C1 segment of cervical spinal cord (tissue), 14 donors: ENCODE measurements at regions not wholly inside any gene's neighbourhood (a gene's known extent, or its start where the extent isn't known, plus 50 kb on each side); places are given as distances from the start of the nearest gene placed in this dataset.

Experiments used
- DNase-seq, 14 donors: peaks; one replicate each; lab custom pipeline; 2025; lab: John Stamatoyannopoulos, UW

DNA sequence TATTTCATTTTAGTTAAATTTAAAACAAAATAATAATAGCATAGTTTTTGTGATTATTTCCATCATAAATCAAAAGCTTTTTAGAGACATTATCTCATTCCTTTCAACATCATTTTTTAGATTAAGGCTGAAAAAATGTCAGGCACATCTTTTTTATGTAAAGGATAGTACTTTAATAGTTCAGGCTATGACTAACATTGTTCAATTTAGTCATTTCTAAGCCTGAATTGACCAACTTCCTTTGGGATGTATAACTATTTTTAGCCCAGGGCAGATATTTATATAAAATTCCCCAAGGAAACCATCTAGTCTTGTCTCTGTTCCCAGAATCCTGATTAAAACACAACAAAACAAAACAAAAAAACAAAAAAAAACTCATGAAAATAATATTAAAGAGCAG lies 145.6 kb upstream of the PCDH18 start:
- no peak for DNase-seq

DNA sequence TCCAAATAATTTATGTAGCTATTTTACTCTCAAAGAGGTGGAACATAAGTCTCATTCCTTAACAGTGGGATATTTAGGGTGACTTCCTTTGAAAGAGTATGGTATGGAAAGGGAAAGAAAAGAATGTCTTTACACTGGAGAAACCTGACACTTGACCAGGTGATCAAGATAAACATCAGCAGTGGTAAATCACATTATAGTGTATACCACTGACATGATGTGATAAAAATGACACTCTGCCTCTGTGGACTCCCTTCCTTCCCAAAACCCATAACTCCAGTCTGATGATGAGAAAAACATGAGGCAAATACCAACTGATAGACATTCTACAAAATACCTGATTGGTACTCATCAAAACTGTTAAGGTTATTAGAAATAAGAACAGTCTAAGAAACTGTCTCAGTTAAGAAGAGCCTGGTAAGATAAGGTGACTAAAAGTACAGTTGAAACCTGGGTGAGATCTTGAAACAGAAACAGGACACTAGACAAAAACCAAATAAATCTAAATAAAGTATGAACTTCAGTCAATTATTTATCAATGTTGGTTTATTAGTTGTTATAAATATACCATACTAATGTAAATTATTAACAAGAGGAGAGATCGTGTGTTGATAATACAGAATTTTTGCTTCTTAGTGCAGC lies 144.2 kb upstream of the PCDH18 start:
- DNase-seq: no peak

DNA sequence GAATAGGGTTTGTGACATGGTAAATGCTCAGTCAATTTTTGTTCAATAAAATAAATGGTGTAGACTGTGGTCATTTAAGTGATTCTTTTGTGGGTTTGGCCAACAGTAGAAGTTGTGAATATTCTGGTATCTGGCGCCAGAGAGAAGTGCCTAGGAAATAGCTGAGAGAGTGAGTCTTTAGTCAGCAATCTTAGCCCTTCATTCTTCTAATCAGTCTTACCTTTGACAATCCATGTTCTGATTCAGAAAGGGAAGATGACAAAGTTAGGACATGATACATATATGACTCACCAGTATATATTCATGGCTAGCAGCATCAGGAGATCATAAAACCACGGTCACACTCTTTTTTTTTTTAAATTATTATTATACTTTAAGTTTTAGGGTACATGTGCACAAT lies 141.8 kb upstream of the PCDH18 start:
- no peak for DNase-seq

DNA sequence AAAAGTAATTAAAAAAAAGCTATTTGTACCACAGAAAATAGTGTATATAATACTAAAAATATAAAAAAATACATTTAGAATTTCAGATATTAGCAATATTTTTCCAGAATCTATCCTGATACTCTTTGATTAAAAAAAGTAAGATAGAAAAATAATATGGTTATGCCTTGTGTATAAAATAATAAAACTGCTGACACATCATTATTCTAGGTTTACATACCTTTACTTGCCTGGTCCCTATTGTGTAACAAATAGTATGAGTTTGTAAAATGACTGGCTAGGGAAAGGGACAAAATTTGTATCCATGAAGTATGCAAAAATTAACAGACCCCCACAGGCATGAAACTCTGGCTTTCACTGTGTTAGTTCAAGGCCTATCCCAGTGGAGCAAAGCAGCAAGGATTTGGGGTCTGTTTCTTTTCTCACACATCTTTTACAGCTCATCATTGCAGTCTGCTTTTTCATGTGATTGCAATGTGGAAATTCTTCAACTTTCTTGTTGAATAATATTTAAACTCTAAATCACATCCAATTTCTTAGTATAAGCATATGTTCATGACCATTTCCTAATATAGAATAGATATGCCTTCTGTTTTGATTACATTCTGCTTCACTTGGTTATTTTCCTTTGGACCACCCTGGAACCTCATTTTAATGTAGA lies 136.7 kb upstream of the PCDH18 start:
- no peak for DNase-seq

DNA sequence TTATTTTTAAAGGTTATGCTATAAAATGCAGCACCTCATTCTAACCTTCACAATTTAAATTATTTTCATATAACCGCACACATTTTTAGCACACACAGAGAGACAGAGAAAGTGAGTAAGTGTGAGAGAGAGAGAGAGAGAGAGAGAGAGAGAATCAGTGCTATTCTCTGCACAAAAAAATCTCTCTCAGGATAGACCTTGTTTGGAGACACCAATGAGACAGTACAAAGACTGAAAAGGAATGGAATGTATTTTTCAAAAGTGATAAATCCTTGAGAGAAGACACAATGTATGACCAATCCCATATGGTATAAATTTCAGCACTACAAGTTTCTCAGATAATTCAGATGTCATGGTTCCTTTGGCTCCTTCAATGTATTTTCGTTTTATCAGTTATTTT lies 132.1 kb upstream of the PCDH18 start:
- no peak for DNase-seq

DNA sequence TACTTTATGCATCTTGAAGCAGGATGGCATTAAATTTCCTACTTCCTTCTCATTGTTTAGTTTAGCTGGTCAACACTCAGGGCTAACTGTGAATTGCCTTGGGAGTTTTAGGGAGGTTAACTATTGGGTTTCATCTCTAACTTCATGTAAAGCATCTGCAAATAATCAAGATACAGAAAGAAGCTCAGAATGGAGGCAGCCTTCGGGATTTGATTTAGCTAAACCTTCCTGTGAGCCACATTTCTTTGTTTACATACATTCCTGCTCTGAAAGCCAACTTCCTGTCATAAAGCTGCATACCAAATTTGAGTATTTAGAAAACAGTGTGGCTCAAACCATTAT lies 131.7 kb upstream of the PCDH18 start:
- no peak for DNase-seq

DNA sequence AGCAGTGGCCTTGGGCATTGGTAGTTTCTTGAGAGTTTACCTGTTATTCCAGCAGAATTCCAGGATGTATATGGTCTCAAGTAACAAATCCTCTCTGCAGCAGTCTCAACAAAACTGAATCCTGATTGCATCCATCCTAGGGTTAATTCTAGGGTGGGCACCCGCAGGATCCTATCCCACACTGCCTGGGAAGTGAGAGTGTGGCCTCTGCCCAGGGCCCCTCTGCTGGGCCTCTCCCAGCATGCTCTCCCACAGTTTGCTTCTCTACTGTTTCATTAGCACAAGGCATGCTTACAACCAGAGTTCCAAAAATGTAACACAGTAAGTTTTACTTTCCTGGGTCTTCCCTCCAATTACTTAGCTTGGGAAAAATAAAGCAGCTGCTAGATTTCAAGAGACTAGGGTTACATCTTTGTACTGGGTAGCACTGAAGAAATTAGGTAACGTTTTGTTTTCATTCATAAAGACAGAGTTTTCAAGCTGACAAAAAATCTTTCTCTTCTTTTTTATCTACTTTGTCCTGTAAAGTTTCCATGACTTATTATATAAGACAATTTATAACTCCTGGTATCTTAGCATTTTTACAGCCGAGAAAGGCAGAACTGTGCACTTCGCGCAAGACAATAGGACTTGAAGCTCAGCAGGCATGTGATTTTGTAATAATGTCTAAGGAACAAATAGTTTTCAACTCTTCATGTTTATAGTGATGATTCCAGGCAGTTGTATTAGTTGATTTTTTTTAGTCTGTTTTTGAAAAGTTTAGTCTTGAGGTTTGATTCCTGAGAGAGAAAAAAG lies 131.2 kb upstream of the PCDH18 start:
- DNase-seq: no peak

DNA sequence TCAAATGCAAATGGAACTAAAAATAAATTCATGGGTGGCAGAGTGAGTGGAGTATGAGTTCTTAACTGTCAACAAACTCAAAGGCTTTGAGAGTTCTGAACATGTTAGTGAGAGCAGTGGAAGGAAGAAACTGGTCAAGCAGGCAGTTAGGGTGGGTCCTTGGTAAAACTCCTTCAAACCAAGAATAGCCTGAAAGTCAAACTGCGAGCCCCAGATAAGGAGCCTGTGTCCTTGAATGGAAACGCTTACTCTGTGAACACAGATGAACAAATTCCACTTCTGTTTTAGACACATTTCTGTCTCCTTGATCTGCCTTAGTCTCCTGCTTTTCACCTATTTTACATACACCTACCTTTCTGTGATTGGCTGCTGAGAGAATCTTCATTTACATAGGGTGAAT lies 129.4 kb upstream of the PCDH18 start:
- DNase-seq: no peak

DNA sequence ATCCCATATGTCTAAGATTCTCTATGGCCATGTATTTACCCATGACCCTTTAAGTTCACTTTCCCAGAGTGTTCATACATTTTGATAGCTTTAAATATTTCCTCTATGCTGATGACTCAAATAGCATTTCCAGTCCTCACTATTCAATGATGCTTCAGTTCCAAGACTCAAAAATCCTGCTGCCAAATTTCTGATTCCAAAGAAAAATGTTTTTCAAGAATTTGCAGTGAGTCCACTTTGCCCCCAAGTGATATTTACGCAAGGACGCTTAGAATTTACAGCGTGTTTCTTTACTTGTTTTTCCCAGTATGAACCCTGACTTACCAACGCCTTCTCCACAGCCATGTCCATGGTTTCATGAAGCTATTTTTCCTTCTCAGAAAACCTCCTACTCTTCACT lies 127.9 kb upstream of the PCDH18 start:
- DNase-seq: no peak

DNA sequence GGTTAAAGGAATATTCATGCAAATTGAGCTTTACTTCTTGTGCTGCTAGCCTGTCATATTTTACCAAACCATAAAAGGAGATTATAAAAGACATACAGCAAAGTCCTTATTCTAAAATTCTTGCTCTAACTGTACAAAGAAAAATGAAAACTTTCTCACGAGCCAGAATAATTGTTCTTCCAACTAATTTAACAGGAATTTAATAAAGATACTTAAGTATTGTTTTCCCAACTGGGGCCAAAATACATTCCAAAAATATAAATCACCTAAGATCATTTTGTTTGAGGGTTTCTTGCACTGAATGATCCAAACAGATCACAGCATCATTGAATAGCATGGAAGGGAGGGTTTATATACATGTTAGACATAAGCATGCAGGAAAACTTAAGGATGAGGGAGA lies 127.1 kb upstream of the PCDH18 start:
- DNase-seq: no peak

DNA sequence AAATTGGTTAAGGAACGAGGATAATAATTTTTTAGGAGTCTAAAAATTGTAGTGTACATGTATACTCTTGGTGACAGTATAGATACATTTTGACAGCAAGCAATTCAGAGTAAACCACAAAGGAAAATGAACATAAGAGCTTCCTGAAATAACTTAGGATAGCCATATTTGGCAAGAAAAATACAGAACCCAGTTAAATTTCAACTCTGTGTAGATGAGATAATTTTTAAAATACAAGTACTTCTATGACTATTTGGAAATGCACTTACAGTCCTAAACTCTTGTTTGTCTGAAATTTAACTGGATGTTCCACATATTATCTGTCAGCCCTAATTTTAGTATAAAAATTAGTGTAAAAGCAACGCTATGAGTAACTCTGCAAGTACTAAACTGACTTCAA lies 124.4 kb upstream of the PCDH18 start:
- DNase-seq: no peak

DNA sequence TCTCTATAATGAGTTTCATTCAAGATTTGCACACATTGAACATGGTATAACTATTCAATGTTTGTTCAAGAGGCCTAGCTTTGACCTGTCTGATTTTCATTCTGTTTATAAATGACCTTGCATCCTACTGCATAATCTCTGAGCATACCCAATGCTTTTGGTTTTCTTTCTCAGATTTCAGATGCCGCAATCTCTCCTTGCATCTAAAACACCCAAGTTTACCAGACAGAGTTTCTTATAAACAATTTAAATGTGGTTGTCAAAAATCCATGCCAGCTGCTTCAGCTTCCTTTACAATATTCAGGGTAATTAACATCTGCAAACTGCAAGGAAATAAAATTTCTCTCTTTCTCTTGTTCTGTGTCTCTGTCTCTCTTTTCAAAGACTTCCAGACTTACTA lies 123.0 kb upstream of the PCDH18 start:
- no peak for DNase-seq

DNA sequence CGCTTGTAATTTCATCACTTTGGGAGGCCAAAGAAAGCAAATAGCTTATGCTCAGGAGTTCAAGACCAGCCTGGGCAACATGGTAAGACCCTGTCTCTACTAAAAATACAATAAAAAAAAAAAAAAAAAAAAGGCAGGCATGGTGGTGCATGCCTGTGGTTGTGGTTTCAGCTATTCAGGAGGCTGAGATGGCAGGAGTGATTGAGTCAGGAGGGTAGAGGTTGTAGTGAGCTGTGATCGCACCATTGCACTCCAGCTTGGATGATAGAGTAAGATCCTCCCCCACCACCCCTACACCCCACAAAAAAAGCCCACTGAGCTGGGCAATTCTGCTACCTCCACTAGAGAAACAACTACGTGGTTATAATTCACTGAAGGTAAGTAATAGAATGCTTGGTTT lies 118.8 kb upstream of the PCDH18 start:
- DNase-seq: no peak

DNA sequence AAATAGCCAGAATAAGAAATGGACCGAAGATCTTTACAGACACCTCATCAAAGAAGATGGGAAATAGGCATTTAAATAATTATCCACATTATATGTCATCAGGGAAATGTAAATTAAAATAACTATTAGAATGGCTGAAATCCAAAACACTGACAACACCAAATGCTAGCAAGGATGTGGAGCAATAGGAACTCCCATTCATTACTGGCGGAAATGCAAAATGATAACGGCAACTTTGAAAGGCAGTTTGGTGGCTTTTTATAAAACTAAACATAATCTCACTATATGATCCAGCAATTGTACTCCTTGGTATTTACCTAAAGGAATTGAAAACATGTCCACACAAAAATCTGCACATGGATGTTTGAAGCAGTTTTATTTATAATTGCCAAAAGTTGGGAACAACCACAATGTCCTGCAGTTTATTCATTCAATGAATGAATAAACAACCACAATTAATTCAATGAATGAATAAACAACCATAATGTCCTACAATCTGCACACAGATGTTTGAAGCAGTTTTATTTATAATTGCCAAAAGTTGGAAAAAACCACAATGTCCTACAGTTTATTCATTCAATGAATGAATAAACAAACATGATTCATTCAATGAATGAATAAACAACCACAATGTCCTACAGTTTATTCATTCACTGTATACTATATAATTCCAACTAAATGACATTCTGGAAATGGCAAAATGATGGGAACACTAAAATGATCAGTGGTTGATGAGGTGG lies 117.6 kb upstream of the PCDH18 start:
- no peak for DNase-seq

DNA sequence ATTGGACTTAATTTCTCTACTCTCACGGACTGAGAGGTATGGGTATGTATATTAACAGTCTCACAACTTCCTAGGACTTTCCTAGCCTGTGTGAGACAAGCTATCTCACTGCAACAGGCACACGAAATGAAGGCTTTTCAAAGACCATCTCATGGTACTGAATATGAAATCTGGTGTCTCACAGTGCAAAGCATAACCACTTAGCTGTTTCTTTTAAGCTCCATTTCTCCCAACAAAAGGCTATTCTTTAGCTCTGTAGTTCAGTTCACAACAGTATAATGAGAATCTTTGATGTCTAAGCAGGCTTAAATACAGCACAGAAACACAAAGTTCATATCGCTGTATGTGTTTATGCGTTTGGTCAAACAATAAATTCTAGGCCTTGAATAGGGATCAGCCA lies 116.2 kb upstream of the PCDH18 start:
- DNase-seq: no peak

DNA sequence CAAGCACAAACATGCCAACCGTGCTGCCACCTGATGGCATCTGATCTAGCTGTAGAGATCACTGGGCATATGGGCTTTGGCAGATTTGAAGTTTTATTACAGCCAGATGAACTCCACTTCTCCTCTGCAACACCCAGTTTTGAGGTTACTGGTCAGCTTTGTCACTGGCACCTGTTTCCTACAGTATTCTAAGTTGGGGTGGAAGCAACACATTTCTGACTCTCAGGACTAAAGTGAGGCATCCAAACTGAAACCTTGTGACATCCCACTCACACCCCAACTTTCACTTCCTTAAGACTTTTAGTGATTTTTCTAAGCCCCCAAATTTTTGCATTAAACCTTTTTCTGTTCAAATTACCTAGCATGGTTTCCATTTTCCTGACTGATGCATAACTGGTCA lies 115.1 kb upstream of the PCDH18 start:
- no peak for DNase-seq

DNA sequence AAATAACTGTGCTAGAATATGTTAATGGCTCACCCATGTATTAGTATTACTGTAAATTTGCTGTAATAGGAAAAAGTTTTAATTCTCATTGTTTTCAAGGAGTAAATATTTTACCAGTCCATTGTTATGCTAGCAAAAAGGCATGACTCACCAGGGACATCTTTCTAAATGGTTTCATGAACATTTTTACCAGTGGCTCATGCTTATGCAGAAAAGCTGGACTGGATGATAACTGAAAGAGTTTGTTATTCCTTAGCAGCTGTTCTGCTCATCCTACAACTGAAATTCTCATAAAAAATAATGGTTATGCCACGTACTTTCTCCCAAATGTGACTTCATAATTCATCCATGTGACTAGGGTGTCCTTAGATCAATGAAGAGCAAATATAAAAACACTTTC lies 111.9 kb upstream of the PCDH18 start:
- DNase-seq: no peak

DNA sequence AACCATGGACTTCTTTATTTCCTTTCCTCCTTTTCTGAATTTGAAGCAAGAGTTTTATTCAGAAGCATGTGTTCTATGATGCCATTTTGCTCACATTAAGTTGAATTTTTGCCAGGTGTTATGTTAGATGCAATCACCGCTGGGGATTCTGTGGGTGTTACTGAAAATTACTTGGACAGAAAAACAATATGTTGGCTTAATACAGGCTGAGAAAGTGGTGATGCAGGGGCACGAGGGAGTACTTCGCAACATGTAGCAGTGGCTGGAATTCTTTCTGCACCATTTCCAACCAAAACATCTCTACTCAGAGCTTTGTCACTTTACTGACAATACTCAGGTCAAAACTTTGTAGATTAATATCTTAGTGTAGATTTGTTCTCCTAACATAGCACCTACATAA lies 109.2 kb upstream of the PCDH18 start:
- DNase-seq: no peak

DNA sequence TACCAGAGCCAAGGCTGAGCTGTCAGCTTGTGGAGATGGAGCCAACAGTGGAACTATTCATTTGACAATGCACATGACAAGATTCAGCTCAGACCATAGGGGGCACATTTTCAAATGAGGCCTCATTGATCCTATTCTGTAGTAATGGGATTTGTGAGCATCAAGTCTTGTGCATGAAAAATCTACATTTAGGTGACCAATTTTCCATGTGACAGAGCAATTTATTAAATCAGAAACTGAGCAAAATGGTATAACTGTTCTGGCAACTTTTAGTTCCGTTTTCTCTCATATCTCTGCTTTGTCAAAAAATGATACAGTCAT lies 108.5 kb upstream of the PCDH18 start:
- no peak for DNase-seq

DNA sequence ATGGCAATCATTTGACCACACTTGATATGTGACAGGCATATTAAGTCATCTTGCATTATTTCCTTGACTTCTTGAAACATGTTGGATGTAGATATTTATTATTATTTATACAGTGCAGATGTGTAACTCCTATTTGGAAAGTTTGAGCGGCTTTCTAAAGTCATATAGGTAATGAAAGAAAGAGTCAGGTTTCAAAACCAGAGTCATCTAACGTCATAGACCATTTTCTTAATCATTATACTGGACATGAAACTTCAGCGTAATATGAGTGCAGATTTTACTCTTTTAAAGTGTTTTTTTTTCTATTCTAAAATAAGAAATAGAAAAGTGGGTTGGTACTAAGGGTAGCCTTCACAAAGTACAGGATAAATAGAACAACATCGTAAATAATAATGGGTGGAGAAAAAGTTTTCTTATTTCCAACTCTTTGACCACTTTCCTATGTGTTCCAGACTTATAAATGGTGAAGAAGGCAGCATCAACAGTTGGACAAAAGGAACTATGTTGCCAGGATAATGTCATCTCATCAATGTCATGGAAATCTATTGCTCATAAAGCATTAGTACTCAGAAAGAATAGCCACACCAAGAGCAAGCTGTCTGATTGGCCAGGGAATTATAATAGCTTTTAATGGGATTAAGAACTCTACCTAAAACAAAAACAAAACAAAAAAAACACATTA lies 108.0 kb upstream of the PCDH18 start:
- DNase-seq: no peak

DNA sequence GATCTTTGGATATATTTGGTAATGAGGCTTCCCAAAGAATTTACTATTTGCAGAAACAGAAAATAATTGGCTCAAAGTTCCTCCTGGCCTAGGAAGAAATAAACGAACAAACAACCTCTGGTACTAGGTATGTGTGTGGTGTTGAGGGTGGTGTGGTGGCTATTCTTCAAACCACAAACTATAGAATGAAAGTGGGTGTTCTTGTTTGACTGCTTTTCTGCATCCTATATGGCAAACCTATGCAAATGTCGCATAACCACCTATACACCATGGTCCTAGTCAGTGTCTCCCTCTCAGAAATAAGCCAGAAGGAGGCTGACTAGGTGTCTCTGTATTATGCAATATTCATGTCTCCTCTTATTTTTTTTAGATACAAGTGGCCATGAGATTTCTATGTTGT lies 106.6 kb upstream of the PCDH18 start:
- DNase-seq: no peak

DNA sequence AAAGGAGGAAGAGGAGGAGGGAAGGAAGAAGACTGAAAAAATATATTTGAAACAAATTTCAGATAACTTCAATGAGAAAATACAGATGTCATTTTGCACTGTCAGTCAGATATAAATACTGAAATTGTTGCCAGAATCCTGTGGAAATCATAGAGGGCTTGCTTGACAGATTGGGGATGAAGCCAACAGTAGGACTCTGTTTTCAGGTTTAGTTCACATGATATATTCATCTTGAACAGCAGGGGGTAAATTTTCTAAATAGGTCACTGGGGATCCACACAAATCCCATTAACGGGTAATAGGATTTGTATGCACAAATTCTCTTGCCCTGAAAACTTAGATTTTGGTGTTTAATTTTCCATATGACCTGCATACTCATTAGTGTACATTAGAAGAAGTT lies 103.3 kb upstream of the PCDH18 start:
- DNase-seq: no peak
